ENCODE measurements at regions not wholly inside any gene's neighbourhood (a gene's known extent, or its start where the extent isn't known, plus 50 kb on each side); places are given as distances from the start of the nearest gene placed in this dataset.

GRCh38 chr5:25027526-25027925 lies 382.7 kb upstream of the CDH10 start:
- DNase-seq (ENCODE audit: low spot score) (no peak), ATAC-seq (ENCODE audit: insufficient number of reproducible peaks, low FRiP score, low read depth) (no peak)
- H3K27me3 ChIP-seq (replicated peaks; ENCODE audit: insufficient read depth), result no peaks in the 10 kb centered on the region
- H3K36me3 ChIP-seq, result no peaks in the 10 kb centered on the region
- no peaks in the 10 kb centered on the region for H3K9me3 ChIP-seq
- no peaks in the 10 kb centered on the region for H3K4me1 ChIP-seq (ENCODE audit: control insufficient read depth in 1 of 2, low read depth in 2 of 2)
- H3K4me3 ChIP-seq, result no peak overlapping the region
- TF ChIP-seq, protein P1, sequence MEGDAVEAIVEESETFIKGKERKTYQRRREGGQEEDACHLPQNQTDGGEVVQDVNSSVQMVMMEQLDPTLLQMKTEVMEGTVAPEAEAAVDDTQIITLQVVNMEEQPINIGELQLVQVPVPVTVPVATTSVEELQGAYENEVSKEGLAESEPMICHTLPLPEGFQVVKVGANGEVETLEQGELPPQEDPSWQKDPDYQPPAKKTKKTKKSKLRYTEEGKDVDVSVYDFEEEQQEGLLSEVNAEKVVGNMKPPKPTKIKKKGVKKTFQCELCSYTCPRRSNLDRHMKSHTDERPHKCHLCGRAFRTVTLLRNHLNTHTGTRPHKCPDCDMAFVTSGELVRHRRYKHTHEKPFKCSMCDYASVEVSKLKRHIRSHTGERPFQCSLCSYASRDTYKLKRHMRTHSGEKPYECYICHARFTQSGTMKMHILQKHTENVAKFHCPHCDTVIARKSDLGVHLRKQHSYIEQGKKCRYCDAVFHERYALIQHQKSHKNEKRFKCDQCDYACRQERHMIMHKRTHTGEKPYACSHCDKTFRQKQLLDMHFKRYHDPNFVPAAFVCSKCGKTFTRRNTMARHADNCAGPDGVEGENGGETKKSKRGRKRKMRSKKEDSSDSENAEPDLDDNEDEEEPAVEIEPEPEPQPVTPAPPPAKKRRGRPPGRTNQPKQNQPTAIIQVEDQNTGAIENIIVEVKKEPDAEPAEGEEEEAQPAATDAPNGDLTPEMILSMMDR (IDR thresholded peaks at IDR 0.05), result no peak
- H3K27ac ChIP-seq, result no peak overlapping the region

DNA sequence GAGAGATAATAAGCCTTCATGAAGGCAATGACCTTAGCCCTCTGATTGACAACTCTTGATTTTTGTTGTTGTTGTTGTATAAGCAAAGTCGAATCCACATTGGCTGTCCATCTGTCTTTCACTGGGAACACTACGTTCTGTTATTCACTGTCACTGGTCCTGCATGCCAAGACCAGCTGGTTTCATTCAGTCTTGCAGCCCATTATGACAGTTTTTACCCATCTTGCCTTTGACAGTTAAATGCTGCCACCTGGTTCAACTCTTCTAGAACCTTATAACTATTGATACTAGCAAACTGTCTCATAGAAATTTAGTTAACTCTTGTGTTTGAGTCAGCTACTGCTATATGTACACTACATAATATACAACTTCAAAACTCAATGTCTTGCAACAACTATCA lies 382.3 kb upstream of the CDH10 start:
- Histone ChIP-seq H3K4me1 (ENCODE audit: control insufficient read depth in 1 of 2, low read depth in 2 of 2) (no peaks in the 10 kb centered on the region), H3K27ac (no peak overlapping the region), H3K27me3 (replicated peaks; ENCODE audit: insufficient read depth) (no peaks in the 10 kb centered on the region), H3K36me3 (no peaks in the 10 kb centered on the region), H3K4me3 (no peak overlapping the region), H3K9me3 (no peaks in the 10 kb centered on the region)
- TF ChIP-seq, protein P1 (IDR thresholded peaks at IDR 0.05), result no peak
- DNase-seq (ENCODE audit: low spot score) (no peak), ATAC-seq (ENCODE audit: insufficient number of reproducible peaks, low FRiP score, low read depth) (no peak)

- no peaks in the 10 kb centered on the region for H3K27me3 ChIP-seq (replicated peaks; ENCODE audit: insufficient read depth)
- H3K9me3 ChIP-seq, result no peaks in the 10 kb centered on the region
- no peaks in the 10 kb centered on the region for H3K36me3 ChIP-seq
- ATAC-seq (ENCODE audit: insufficient number of reproducible peaks, low FRiP score, low read depth) (no peak), DNase-seq (ENCODE audit: low spot score) (no peak)
- no peak overlapping the region for H3K4me3 ChIP-seq
- TF ChIP-seq, protein P1 (IDR thresholded peaks at IDR 0.05), result no peak
- no peak overlapping the region for H3K27ac ChIP-seq
- H3K4me1 ChIP-seq (ENCODE audit: control insufficient read depth in 1 of 2, low read depth in 2 of 2), result no peaks in the 10 kb centered on the region
Measured at GRCh38 chr5:25025831-25026230, 381.1 kb upstream of the CDH10 start.

- H3K9me3 ChIP-seq, result no peaks in the 10 kb centered on the region
- H3K27ac ChIP-seq, result no peak overlapping the region
- ATAC-seq (ENCODE audit: insufficient number of reproducible peaks, low FRiP score, low read depth) (no peak), DNase-seq (ENCODE audit: low spot score) (no peak)
- H3K27me3 ChIP-seq (replicated peaks; ENCODE audit: insufficient read depth), result no peaks in the 10 kb centered on the region
- no peaks in the 10 kb centered on the region for H3K36me3 ChIP-seq
- H3K4me1 ChIP-seq (ENCODE audit: control insufficient read depth in 1 of 2, low read depth in 2 of 2), result no peaks in the 10 kb centered on the region
- no peak overlapping the region for H3K4me3 ChIP-seq
- TF ChIP-seq, protein P1 (IDR thresholded peaks at IDR 0.05), result no peak
Measured at GRCh38 chr5:25020454-25020853, 375.7 kb upstream of the CDH10 start.

DNA sequence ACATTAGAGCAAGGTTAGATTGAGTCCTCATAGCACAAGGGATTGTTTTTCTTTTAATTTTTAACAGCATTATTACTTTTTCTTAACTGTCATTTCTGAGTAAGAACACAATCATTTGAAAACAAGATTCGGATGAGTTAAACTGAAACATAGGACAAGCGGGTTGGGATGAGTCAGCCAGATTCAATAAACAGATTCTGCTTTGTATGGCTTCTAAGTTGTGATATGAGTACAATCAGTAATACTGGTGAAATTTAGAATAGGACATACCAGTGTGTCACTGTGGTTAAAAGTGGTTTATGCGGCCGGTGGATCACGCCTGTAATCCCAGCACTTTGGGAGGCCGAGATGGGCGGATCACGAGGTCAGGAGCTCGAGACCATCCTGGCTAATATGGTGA lies 364.3 kb upstream of the CDH10 start:
- H3K9me3 ChIP-seq, result no peaks in the 10 kb centered on the region
- DNase-seq (ENCODE audit: low spot score) (no peak), ATAC-seq (ENCODE audit: insufficient number of reproducible peaks, low FRiP score, low read depth) (no peak)
- H3K4me1 ChIP-seq (ENCODE audit: control insufficient read depth in 1 of 2, low read depth in 2 of 2), result no peaks in the 10 kb centered on the region
- TF ChIP-seq, protein P1 (IDR thresholded peaks at IDR 0.05), result no peak
- H3K27me3 ChIP-seq (replicated peaks; ENCODE audit: insufficient read depth), result no peaks in the 10 kb centered on the region
- H3K27ac ChIP-seq, result no peak overlapping the region
- H3K36me3 ChIP-seq, result no peaks in the 10 kb centered on the region
- no peak overlapping the region for H3K4me3 ChIP-seq
